HL-60 (cell line): ENCODE measurements at regions not wholly inside any gene's neighbourhood (a gene's known extent, or its start where the extent isn't known, plus 50 kb on each side); places are given as distances from the start of the nearest gene placed in this dataset.

Source experiments
- DNase-seq, 2 experiments: peaks; one replicate each; pipeline ENCODE4 v3.0.0-alpha.2; 2010 to 2020; ENCODE audit warnings: low read depth in 1 of 2, low spot score in 1 of 2
- H3K27ac ChIP-seq: fragments of 250-450 bp; sonication (Bioruptor Pico); replicated peaks from 2 replicates; pipeline ENCODE4 v1.5.1; 2020; ENCODE audit warnings: mild to moderate bottlenecking, moderate library complexity
- H3K27me3 ChIP-seq: fragments of 250-450 bp; sonication (Bioruptor Pico); 2 replicates; pipeline ENCODE4 v1.5.1; 2021; ENCODE audit warnings: mild to moderate bottlenecking, moderate library complexity; ENCODE audit not compliant: insufficient read depth, poor library complexity, severe bottlenecking
- H3K4me3 ChIP-seq: replicated peaks from 2 replicates; pipeline ENCODE4 v1.5.1; 2011; ENCODE audit warnings: mild to moderate bottlenecking, control low read depth, low read length; ENCODE audit not compliant: insufficient read depth
- GABPA ChIP-seq: IDR thresholded peaks from 2 replicates; pipeline ENCODE4 v1.6.1; 2012; ENCODE audit warnings: low read depth
- POLR2AphosphoS5 ChIP-seq: IDR thresholded peaks from 2 replicates; pipeline ENCODE4 v1.6.1; 2012; ENCODE audit warnings: low read depth
- SPI1 ChIP-seq: IDR thresholded peaks from 2 replicates; pipeline ENCODE4 v1.6.1; 2012; ENCODE audit warnings: low read depth, mild to moderate bottlenecking, borderline replicate concordance
- TF ChIP-seq, protein P1 (sequence below): IDR thresholded peaks from 2 replicates; pipeline ENCODE4 v1.6.1; 2012; ENCODE audit warnings: low read depth; ENCODE audit not compliant: insufficient replicate concordance
- TF ChIP-seq, protein P2 (sequence below): IDR thresholded peaks from one replicate; pipeline ENCODE4 v1.5.1; 2011; ENCODE audit warnings: low read length, control low read depth, inconsistent platforms; ENCODE audit not compliant: insufficient read depth

GRCh38 chr14:94876306-94876705 is 106.4 kb upstream of the GSC start:
- H3K27me3 ChIP-seq, result no peaks in the 10 kb centered on the region
- no peak for TF ChIP-seq GABPA
- TF ChIP-seq SPI1, result no peak
- no peak for TF ChIP-seq POLR2AphosphoS5
- TF ChIP-seq, protein P1, sequence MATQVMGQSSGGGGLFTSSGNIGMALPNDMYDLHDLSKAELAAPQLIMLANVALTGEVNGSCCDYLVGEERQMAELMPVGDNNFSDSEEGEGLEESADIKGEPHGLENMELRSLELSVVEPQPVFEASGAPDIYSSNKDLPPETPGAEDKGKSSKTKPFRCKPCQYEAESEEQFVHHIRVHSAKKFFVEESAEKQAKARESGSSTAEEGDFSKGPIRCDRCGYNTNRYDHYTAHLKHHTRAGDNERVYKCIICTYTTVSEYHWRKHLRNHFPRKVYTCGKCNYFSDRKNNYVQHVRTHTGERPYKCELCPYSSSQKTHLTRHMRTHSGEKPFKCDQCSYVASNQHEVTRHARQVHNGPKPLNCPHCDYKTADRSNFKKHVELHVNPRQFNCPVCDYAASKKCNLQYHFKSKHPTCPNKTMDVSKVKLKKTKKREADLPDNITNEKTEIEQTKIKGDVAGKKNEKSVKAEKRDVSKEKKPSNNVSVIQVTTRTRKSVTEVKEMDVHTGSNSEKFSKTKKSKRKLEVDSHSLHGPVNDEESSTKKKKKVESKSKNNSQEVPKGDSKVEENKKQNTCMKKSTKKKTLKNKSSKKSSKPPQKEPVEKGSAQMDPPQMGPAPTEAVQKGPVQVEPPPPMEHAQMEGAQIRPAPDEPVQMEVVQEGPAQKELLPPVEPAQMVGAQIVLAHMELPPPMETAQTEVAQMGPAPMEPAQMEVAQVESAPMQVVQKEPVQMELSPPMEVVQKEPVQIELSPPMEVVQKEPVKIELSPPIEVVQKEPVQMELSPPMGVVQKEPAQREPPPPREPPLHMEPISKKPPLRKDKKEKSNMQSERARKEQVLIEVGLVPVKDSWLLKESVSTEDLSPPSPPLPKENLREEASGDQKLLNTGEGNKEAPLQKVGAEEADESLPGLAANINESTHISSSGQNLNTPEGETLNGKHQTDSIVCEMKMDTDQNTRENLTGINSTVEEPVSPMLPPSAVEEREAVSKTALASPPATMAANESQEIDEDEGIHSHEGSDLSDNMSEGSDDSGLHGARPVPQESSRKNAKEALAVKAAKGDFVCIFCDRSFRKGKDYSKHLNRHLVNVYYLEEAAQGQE, result no peak
- TF ChIP-seq, protein P2, sequence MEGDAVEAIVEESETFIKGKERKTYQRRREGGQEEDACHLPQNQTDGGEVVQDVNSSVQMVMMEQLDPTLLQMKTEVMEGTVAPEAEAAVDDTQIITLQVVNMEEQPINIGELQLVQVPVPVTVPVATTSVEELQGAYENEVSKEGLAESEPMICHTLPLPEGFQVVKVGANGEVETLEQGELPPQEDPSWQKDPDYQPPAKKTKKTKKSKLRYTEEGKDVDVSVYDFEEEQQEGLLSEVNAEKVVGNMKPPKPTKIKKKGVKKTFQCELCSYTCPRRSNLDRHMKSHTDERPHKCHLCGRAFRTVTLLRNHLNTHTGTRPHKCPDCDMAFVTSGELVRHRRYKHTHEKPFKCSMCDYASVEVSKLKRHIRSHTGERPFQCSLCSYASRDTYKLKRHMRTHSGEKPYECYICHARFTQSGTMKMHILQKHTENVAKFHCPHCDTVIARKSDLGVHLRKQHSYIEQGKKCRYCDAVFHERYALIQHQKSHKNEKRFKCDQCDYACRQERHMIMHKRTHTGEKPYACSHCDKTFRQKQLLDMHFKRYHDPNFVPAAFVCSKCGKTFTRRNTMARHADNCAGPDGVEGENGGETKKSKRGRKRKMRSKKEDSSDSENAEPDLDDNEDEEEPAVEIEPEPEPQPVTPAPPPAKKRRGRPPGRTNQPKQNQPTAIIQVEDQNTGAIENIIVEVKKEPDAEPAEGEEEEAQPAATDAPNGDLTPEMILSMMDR, result no peak

GRCh38 chr14:94875256-94875655 is 105.3 kb upstream of the GSC start:
- H3K27me3 ChIP-seq, result no peaks in the 10 kb centered on the region

More at GRCh38 chr14:94876306-94876705, 106.4 kb upstream of the GSC start:
- Histone ChIP-seq H3K4me3 (no peak overlapping the region), H3K27ac (no peak overlapping the region)
- DNase-seq, result no peak

DNA sequence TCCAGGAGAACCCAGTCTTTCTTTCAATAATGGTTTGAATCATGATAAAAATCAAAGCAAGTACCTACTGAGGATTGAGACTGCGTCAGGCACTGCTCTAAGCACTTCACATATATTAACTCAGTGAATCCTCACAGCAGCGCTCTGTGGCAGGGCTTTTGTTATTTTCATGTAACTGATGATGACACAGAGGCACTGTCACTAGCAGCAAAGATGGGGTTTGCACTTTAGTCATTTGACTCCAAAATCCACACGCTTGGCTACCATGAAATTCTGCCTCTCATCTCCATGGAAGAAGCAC is 98.8 kb upstream of the GSC start:
- no peak for DNase-seq
- TF ChIP-seq, protein P1, result no peak
- no peak for TF ChIP-seq POLR2AphosphoS5
- TF ChIP-seq GABPA, result no peak
- Histone ChIP-seq H3K27ac (no peak overlapping the region), H3K4me3 (no peak overlapping the region), H3K27me3 (no peaks in the 10 kb centered on the region)

More at GRCh38 chr14:94875256-94875655, 105.3 kb upstream of the GSC start:
- Histone ChIP-seq H3K27ac (no peak overlapping the region), H3K4me3 (no peak overlapping the region)
- TF ChIP-seq, protein P1, result no peak
- TF ChIP-seq GABPA, result no peak
- TF ChIP-seq SPI1, result no peak
- TF ChIP-seq, protein P2, result no peak
- TF ChIP-seq POLR2AphosphoS5, result no peak
- no peak for DNase-seq
